Stimulated activated CD8-positive, alpha-beta memory T cell treated with anti-CD3 and anti-CD28 coated beads, Interleukin-12 subunit alpha, Interleukin-12 subunit beta, amount 100 ng/mL, for 24 hours (primary cell): ENCODE measurements at regions not wholly inside any gene's neighbourhood (a gene's known extent, or its start where the extent isn't known, plus 50 kb on each side); places are given as distances from the start of the nearest gene placed in this dataset.

ENCODE experiments used
- DNase-seq: peaks from one replicate; pipeline ENCODE4 v3.0.0-alpha.2; 2020; ENCODE audit errors: extremely low read depth

- no peak for DNase-seq
Observed at GRCh38 chr19:33947265-33947964, 150.7 kb downstream of the KCTD15 start.

GRCh38 chr19:33948651-33949335, 152.1 kb downstream of the KCTD15 start:
- no peak for DNase-seq

- no peak for DNase-seq
Observed at GRCh38 chr19:33950091-33950750, 153.6 kb downstream of the KCTD15 start.

GRCh38 chr19:33953023-33953422, 156.4 kb downstream of the KCTD15 start:
- no peak for DNase-seq

GRCh38 chr19:33953592-33953991, 156.9 kb downstream of the KCTD15 start:
- DNase-seq = no peak

GRCh38 chr19:33954686-33955085, 158.0 kb downstream of the KCTD15 start:
- DNase-seq = no peak

- DNase-seq = no peak
Observed at GRCh38 chr19:33956941-33957340, 160.3 kb downstream of the KCTD15 start.

- DNase-seq = no peak
Observed at GRCh38 chr19:33957804-33958203, 161.1 kb downstream of the KCTD15 start.

GRCh38 chr19:33960566-33960965, 163.9 kb downstream of the KCTD15 start:
- no peak for DNase-seq

- DNase-seq = no peak
Observed at GRCh38 chr19:33962161-33962560, 165.5 kb downstream of the KCTD15 start.

- DNase-seq = no peak
Observed at GRCh38 chr19:33963514-33963913, 166.8 kb downstream of the KCTD15 start.

- DNase-seq = no peak
Observed at GRCh38 chr19:33971073-33971472, 174.4 kb downstream of the KCTD15 start.

- no peak for DNase-seq
Observed at GRCh38 chr19:33977756-33978685, 181.4 kb downstream of the KCTD15 start.

- no peak for DNase-seq
Observed at GRCh38 chr19:33982706-33983105, 186.0 kb downstream of the KCTD15 start.

- DNase-seq = no peak
Observed at GRCh38 chr19:33988601-33989000, 183.7 kb upstream of the LSM14A start.

- no peak for DNase-seq
Observed at GRCh38 chr19:33997690-33998089, 174.6 kb upstream of the LSM14A start.

- no peak for DNase-seq
Observed at GRCh38 chr19:33998302-33998701, 174.0 kb upstream of the LSM14A start.

- DNase-seq = no peak
Observed at GRCh38 chr19:33998739-33999345, 173.5 kb upstream of the LSM14A start.

- no peak for DNase-seq
Observed at GRCh38 chr19:34017024-34017423, 155.3 kb upstream of the LSM14A start.

GRCh38 chr19:34017601-34018000, 154.7 kb upstream of the LSM14A start:
- DNase-seq = no peak

- DNase-seq = no peak
Observed at GRCh38 chr19:34018546-34018945, 153.8 kb upstream of the LSM14A start.
